Renal pelvis (tissue), 1 donor: ENCODE measurements at regions not wholly inside any gene's neighbourhood (a gene's known extent, or its start where the extent isn't known, plus 50 kb on each side); places are given as distances from the start of the nearest gene placed in this dataset.
A peak's percentile ranks its signal among the peaks of the same experiment; 100 is the strongest.

Experiments
- DNase-seq: peaks from one replicate; pipeline ENCODE4 v3.0.0-alpha.2; 2013

DNA sequence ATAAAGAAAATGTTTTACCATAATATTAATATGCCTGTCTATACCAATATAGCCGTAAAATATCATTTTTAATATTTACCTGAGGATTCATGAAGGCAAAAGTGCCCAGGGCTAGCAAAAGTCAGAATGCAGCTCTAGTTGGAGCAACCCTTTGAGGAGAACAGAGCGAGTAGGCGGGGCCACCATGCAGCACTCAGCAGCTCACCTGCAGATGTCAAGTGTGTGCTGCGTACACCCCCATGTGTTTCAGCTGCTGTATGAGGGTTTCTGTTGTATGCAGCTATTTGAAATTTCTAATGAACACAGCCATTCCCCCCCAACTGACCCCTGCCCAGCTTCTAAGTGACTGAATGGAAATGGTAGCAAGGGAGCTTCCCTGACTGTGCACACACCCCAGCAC lies 508.0 kb downstream of the QKI start:
- DNase-seq, result no peak

DNA sequence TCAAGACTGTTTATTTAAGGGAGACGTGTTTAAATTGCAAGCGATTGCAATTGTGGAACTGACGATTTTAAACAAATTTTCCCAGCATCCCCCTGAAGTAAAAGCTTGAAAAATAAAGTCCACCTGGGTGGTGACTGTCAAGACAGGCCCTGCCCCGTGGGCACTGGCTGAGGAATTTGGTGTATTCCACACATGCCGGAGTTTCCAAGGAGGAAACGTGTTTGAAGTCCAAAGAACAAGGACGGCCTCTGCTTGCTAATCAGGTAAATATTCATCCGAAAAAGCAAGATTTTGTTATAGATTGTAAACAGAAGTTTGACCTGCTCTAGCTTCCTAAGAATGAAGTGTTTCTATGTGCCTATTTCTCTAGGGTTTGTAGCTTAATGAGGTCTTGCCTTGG lies 505.1 kb downstream of the QKI start:
- no peak for DNase-seq

DNA sequence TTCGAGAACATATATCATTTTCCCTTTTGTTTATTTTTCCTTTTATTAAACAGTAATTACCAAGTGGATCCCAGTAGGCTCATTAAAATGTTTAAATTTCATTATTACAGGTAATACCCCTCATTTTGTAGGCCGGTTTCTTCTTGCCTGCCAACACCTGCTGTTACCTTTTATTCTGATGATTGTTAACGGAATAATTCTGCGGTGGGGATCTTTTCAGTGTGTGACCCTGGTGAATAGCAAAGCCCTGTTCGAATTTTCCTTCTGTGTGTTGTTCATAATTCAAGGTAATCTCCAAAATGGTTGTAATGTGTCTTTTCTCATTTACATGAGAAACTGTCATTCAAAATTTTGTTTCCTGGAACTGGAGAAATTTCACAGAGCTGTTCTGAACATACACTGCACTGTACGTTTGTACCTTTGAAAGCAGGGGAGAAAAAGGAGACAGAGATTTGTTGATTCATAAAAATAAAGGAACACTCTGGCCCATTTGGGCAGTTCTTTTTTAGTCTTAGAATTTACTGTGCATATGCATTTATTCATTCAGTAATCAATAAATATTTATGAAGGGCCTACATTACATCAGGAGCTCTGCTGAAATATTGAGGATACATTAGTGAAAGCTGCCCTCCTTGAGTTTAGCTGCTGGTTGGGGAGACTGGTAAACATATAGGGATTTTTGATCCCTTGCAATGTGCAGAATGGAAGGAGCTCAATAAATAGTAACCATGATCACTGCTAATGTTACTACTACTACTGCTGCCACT lies 502.0 kb downstream of the QKI start:
- DNase-seq, result no peak

DNA sequence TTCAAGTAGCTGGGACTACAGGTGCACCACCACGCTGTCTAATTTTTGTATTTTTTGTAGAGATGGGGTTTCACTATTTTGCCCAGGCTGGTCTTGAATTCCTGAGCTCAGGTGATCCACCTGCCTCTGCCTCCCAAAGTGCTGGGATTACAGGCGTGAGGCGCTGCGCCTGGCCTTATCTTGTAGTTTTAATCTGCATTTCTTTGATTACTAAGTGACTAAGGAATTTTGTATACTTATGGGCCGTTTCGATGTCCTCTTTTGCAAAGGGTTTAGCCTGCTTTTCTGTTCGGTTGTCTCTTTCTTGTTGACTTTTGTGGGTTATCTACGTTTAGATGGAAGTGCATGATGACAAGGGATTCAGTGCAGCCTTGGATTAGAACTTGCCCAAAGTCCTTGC lies 500.6 kb downstream of the QKI start:
- DNase-seq, result no peak

DNA sequence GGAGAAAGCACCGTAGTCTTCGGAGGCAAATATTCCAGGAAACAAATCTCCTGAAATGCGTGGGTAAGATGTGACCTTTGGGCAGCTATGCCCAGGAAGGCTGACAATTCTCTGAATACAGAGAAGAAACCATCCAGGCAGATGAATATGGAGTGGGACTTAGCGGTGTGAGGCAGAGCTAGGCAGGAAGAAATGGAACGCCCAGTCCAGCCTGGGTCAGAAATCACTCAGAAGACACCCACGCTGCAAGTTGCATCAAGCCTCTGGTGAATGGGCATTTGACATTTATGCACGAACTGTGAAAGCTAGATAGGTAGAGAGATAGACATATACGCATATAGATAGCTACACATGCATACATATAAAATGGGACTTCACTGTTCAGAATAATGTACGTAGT lies 498.5 kb downstream of the QKI start:
- DNase-seq, result no peak

DNA sequence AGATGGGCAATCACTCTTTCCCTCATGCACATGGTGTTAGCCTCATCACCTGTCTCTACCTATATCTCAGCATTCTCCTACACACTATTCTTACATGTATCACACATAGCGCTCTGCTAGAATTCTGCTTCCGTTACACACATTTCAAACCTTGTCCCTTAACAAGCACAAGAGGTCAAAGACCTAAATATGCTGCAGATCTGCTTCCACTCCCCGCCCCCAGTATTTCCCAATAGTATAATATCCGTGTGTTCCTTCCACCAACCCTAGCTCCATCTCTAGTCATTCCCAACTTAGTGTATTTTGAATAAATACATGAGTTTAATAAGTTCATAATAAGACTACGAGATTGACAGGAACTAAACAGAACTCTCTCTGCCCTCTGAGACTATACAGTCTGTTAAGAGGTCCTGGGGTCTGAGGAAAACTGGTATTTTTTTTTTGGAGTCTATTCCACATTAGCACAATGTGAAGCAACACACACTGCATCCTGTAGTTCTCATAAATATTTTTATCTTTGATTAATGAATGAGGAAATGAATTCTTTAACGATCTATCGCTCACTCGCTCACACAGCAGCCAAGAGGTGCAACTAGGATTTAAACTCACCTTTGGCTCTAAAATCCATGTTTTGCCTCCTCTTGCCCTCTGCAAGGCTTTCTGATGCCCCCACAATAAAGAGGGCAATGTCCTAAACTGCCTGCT lies 491.6 kb downstream of the QKI start:
- DNase-seq, result no peak

DNA sequence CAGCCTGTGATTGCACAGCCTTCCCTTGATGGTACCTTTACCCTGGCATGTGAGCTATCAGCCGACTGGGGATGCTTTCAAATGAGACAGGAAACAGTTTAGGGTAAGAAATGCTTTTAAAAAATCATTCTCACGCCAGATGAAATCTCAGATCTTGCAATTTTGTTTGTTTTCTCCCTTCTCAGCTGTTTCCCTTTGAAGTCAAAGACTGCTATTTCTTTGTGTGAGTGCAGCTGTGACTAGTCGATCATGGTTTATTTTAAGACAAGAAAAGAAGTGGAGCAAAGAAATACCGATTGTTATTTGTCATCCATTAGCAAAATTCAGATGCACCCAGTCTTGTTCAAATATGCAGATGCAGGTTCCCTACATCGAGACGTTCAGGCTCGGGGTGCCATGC lies 489.7 kb downstream of the QKI start:
- no peak for DNase-seq

DNA sequence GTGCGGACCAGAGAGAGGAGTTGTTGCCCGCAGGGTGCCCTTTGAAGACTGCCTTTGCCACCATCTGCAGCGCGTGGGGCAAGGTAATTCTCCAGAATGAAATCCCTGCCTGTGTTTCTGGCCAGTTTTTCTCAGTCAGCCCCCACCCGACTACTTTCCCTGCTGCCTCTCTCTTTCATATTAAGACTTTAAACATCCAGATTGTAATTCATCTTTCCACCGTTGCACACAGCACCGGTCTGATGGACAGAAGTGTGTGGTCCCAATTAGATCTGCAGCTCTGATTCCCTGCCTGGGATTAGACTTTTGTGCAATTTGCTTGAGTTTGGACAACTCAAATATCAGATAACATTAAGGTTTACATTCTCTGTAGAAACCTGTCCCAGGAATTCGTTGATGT lies 489.0 kb downstream of the QKI start:
- peak; percentile 10 for DNase-seq

DNA sequence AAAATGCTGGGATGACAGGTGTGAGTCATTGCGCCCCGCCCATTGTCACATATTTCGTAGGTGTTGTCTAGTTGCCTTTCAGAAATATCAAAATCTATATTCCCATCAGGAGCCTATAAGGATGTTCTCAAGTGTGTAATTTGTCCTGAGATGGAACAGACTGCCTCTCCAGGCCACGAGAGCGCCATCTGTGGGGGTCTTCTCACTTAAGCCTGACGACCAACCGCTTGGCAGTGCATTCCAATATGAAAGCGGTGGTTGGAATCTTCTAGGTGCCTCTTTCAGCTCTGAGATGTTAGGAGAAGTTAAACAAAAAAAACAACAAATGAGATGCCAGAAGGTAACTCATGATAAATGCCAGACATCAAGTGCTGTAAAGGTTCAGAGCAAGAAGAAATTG lies 488.5 kb downstream of the QKI start:
- no peak for DNase-seq

DNA sequence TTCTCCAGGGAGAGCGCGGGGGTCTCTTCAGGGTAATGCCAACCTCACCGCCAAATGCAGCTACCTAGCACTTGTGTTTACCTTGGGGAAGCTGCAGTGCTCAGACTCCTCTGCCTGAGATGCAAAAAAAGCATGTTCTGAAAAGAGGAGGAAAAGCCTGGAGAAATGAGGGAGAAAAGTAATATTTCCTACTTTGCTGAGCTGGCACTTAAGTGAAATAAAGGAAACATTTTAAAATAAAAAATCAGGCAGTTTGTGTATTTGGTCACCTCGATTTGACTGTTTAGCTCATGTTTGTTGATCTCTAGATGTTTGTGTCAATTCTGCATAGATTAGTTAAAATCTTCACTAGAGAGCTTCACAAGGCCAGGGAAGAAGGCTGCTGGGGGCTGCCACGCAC lies 487.2 kb downstream of the QKI start:
- no peak for DNase-seq

DNA sequence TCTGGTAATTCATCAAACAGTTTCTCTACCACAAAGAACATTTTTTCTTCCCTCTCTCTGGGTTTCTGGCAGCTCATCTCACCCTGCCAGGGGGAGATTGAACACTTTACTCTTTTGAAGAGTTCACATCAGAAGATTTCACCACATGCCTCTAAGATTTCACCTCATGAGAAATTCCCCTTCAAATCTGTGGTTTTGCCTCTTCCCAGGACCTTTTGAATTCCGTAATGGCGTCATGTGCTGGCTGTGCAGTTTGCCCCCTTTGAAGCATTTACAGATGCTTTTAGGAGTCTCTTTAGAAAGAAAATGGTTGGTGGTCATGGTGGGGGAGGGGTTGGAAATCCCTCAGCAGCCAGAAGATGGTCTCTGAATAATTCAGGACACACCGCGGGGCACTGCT lies 486.1 kb downstream of the QKI start:
- DNase-seq, result no peak

DNA sequence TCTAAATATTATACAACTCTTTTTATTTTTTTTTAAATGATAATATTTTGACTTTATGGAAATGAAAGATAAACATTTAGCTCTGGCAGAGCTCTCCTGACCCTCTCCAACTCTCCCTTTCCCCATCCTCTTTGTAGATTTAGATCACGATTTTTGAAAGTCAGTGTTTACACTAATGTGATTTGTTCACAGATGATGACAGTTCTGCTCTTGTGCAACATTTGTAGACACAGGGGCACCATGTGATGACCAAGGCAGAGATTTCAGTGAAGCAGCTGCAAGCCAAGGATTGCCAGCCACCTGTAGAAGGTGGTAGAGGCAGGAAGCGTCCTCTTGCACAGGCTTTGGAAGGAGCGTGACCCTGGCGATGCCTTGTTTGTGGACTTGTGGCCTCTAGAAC lies 483.2 kb downstream of the QKI start:
- no peak for DNase-seq

DNA sequence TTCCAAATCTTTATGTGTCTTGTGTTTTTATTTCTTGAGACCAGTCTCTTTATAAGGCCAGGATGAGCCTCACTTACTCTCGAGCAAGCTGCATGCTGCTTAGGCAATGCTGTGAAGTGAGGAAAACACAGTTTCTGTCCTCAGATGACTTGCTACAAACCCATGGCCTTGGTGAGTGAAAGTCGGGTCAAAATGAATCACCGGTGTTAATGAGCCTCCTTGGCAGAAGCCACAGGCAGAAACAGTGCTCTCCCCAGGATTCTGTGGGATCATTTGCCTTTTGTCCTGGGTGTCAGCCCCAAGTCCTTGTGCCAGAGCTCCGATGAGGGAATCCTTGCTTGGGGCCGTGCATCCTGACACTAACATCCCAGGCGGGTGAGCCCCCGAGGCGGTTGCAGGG lies 482.5 kb downstream of the QKI start:
- no peak for DNase-seq

DNA sequence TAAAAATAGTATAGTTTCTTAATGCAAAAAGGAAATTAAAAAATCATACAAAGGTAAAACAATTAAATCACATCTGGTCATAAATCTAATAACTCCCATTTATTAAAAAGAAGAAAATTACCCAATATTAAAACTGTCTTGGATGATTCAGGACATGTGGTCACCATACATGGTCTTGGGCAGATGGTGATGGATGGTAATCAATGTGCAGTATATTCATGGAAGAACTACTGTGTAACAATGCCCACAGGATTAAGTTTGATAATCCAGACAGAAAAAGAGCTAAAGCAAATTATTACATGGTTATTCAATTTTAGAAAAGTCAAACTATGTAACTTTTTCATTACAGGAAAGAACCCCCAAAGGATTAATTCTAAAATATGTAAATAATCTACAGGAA lies 480.6 kb downstream of the QKI start:
- DNase-seq, result no peak

DNA sequence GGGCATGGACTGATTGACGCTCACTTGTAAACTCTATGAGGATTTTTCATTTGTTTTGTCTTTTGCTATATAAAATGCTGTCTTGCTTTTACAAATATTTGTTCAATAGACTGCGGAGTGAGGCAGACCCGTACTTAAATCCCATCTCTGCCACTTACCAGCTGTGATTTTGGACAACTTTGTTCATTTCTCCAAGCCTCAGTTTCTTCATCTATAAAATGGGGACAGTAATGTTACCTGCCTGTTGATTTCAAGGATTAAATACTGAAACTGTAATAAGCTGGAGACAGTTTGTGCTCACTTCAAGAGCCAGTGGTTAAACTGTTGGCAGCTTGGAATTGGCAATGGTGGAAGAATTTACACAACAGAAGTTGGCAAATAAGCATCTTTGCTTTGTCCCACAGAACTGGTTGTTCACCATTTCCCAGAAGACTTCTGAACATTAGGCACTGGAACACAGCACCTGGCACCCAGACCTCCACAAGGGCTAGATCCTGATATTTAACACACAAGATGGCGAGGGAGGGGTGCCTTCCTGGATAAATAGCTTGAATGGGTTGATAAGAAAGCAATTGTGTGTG lies 479.2 kb downstream of the QKI start:
- no peak for DNase-seq

DNA sequence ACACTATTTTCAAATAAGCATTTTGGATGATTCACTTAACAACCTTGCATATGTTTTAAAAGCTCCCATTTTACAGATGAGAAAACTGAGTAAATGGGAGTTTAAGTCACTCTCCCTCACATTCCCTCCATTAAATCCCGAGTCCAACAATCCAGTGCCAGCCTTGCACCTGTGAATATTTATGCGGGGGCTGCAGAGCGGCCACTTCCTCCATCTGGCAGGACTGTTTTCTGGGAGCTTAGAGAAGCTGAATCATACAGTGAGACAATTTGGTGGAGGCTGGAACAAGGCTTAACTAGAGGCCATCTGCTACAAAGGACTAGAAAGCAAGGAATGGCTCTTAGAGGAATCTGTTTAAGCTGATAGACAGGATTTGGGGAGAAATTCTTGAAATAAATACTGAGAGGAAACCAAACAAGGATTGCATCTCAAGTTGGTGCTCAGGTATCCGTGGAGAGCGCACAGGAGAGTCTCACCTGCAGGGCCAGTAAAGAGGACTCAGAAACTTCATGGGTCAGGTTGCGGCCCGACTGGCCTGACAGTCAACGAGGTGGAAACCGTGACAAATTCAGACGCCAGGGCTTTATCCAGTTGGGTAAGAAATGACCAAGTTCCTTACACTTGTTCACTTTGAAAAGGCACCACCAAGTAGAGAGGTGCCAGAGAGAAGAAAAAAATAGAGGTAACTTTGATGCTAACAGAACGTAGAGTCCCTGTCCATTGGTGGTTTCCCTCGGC lies 478.5 kb downstream of the QKI start:
- no peak for DNase-seq

DNA sequence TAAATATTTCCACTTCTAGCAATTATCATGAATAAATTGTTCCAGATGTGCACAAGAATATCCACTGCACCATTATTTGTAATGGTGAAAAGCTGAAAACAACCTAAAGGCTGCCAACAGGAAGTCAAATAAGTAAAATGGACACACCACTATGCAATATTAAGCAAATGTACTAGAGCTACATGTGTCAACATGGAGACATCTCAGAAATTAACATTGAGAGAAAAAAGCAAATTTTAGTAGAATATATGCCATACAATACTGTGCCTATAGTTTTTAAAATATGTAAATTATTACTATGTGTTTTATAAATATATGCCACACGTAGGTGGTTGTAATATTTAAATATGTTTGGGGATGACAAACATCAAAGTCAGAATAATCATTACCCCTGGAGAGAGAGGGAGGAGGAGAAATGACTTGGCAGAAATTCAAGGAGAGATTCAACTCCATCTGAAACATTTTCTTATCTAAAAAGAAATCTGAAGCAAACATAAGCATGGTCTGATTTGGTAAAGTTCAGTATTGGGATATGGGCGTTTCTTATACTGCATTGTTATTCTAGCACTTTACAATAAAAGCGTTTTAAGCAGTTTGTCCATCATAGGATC lies 475.5 kb downstream of the QKI start:
- no peak for DNase-seq

DNA sequence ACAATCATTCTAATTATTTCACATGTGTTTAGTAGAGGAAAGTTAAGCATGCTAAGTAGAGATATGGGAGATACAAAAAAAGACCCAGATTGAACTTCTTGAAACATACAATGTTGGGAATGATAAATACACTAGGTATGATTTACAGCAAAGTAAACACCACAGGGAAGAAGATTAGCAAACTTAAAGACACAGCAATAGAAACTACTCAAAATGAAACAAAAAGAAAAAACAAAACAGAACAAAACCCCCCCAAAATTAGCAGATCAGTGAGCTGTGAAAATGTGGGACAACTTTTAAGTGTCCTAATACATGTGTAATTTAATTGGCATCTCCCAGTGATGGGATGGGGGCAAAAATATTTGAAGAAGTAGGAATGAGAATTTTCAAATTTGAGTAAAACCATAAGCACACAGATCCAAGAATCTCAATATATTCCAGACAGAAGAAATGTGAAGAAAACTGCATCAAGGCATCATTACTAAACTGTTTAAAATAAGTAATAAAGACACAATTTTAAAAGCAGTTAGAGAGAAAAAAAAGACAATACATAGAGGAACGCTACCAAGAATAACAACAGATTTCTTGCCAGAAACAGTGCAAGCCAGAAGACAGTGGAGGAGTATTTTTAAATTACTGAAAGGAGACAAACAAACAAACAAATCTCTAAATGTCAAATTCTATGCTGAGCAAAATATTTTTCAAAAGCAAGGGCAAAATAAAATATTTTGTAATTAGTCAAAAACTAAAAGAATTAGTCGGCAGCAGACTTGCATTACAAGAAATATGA lies 473.7 kb downstream of the QKI start:
- DNase-seq, result no peak

DNA sequence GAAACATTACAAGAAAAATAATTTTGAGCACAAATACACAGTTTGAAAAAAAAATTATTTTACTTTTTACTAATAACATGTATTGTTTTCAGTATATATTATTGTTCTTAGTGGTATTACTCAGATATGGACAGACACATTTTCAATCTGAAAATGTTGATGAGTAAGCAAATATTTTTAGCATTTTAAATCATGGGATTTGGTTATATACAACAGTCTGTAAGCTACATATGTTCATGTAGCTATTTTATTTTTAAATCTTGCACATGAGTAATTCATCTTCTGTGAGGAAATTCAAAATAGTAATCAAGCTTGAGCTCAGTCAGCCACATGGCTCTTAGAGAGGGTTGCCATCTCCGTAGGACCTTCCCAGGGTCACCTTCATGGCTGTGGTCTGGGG lies 471.9 kb downstream of the QKI start:
- DNase-seq, result no peak

DNA sequence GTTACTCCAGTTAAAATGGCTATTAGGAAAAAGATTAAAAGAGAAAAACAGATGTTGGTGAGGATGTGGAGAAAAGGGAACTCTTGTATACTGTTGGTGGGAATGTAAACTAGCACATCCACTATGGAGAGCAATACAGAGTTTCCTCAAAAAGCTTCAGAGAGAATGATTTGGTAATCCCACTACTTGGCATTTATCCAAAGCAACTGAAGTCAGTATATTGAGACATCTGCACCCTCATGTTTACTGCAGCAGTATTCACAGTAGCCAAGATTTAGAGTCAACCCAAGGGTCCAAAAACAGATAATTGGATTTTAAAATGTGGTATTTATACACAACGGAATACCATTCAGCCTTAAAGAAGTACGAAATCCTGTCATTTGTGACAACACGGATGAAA lies 469.5 kb downstream of the QKI start:
- DNase-seq, result no peak

DNA sequence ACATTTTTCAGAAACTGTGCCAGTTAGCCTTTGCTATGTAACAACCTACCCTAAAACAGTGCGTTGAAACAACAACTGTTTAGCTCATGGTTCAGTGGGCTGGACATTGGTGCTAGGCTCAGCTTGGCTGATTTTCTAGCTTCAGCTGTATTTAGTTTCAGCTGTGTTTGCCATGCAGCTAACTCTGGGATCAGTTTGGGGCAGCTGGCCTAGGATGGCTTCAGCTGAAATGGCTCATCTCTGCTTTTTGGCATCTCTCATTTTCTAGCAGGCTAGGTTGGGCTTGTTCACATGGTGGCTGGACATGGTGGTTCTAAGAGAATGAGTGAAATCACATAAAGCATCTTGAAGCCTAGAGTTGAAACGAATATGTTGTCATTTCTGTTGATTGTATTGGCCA lies 464.2 kb downstream of the QKI start:
- DNase-seq, result no peak
